Upper lobe of left lung (tissue), 4 donors: ENCODE measurements at regions not wholly inside any gene's neighbourhood (a gene's known extent, or its start where the extent isn't known, plus 50 kb on each side); places are given as distances from the start of the nearest gene placed in this dataset.

Experiments used
- EP300 ChIP-seq, 4 donors: sonication (generic); formaldehyde crosslinking; IDR thresholded peaks; one replicate each; pipeline ENCODE4 v1.5.1; 2017; ENCODE audit warnings: antibody characterized with exemption in 4 of 4, control low read depth in 2 of 4
- POLR2A ChIP-seq, 4 donors: fragments of 450-650 bp; IDR thresholded peaks; one replicate each; pipeline ENCODE4 v1.5.1; 2016 to 2017; ENCODE audit warnings: antibody characterized with exemption in 4 of 4, mild to moderate bottlenecking in 2 of 4
- TF ChIP-seq, protein P1 (sequence below), 6 experiments: fragments of 450-650 bp in 4 of 6; fragments of 200-600 bp in 2 of 6; sonication (generic) in 2 of 6; IDR thresholded peaks; one replicate each; pipeline ENCODE4 v1.5.1; 2016 to 2019; ENCODE audit warnings: antibody characterized with exemption in 6 of 6

DNA sequence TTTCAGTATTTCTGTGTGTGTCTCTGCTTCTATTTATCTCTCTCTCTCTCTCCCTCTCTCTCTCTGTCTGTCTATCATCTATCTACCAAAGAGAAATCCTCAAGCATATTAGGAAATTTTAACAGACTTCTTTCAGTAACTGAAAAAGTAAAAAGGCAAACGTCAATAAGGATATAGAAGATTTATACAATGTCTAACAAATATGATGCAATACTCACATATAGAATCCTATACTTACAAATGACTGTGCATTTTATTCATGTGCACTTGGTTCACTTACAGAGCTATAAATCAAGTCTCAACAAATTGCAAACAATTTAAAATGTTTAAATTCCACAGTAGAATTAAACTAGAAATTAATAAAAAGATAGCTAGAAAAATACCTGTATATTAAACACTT is 289.0 kb downstream of the PSAT1 start:
- TF ChIP-seq EP300 (IDR thresholded peaks at IDR 0.05) (no peak), POLR2A (IDR thresholded peaks at IDR 0.05) (no peak)
- TF ChIP-seq, protein P1, sequence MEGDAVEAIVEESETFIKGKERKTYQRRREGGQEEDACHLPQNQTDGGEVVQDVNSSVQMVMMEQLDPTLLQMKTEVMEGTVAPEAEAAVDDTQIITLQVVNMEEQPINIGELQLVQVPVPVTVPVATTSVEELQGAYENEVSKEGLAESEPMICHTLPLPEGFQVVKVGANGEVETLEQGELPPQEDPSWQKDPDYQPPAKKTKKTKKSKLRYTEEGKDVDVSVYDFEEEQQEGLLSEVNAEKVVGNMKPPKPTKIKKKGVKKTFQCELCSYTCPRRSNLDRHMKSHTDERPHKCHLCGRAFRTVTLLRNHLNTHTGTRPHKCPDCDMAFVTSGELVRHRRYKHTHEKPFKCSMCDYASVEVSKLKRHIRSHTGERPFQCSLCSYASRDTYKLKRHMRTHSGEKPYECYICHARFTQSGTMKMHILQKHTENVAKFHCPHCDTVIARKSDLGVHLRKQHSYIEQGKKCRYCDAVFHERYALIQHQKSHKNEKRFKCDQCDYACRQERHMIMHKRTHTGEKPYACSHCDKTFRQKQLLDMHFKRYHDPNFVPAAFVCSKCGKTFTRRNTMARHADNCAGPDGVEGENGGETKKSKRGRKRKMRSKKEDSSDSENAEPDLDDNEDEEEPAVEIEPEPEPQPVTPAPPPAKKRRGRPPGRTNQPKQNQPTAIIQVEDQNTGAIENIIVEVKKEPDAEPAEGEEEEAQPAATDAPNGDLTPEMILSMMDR (IDR thresholded peaks at IDR 0.05) = no peak
